ENCODE measurements at regions not wholly inside any gene's neighbourhood (a gene's known extent, or its start where the extent isn't known, plus 50 kb on each side); places are given as distances from the start of the nearest gene placed in this dataset.

GRCh38 chr2:83160571-83160970 lies 1298.5 kb downstream of the SUCLG1 start:
- H3K79me2 ChIP-seq (ENCODE audit: insufficient read depth, low read length) = no peaks in the 10 kb centered on the region
- no peak overlapping the region for H3K4me3 ChIP-seq (ENCODE audit: low read depth in 1 of 2, low read length in 2 of 2)
- H3K27ac ChIP-seq (ENCODE audit: low read length) = no peak overlapping the region
- no peaks in the 10 kb centered on the region for H3K36me3 ChIP-seq (ENCODE audit: insufficient read depth, low read length)
- H4K20me1 ChIP-seq (ENCODE audit: insufficient read depth, low read length) = no peaks in the 10 kb centered on the region
- H3K9me3 ChIP-seq (ENCODE audit: insufficient read depth, low read length, severe bottlenecking) = no peaks in the 10 kb centered on the region
- no peak overlapping the region for H3K4me2 ChIP-seq (ENCODE audit: insufficient read depth, low read length)
- no peaks in the 10 kb centered on the region for H3K4me1 ChIP-seq (ENCODE audit: insufficient read depth, low read length)
- no peak for TF ChIP-seq EZH2 (IDR thresholded peaks at IDR 0.05; ENCODE audit: borderline replicate concordance, low read depth, low read length, severe bottlenecking)
- TF ChIP-seq, protein P1, sequence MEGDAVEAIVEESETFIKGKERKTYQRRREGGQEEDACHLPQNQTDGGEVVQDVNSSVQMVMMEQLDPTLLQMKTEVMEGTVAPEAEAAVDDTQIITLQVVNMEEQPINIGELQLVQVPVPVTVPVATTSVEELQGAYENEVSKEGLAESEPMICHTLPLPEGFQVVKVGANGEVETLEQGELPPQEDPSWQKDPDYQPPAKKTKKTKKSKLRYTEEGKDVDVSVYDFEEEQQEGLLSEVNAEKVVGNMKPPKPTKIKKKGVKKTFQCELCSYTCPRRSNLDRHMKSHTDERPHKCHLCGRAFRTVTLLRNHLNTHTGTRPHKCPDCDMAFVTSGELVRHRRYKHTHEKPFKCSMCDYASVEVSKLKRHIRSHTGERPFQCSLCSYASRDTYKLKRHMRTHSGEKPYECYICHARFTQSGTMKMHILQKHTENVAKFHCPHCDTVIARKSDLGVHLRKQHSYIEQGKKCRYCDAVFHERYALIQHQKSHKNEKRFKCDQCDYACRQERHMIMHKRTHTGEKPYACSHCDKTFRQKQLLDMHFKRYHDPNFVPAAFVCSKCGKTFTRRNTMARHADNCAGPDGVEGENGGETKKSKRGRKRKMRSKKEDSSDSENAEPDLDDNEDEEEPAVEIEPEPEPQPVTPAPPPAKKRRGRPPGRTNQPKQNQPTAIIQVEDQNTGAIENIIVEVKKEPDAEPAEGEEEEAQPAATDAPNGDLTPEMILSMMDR (IDR thresholded peaks at IDR 0.05; ENCODE audit: borderline replicate concordance, extremely low read depth, low read length, poor library complexity, severe bottlenecking) = no peak
- DNase-seq = no peak
- no peak overlapping the region for H3K9ac ChIP-seq (ENCODE audit: low read depth, low read length)
- no peaks in the 10 kb centered on the region for H3K27me3 ChIP-seq (ENCODE audit: insufficient read depth, low read length, poor library complexity)
- no peak overlapping the region for H2AFZ ChIP-seq (ENCODE audit: low read depth, low read length)
- ATAC-seq (ENCODE audit: insufficient read depth, low read depth) = no peak

DNA sequence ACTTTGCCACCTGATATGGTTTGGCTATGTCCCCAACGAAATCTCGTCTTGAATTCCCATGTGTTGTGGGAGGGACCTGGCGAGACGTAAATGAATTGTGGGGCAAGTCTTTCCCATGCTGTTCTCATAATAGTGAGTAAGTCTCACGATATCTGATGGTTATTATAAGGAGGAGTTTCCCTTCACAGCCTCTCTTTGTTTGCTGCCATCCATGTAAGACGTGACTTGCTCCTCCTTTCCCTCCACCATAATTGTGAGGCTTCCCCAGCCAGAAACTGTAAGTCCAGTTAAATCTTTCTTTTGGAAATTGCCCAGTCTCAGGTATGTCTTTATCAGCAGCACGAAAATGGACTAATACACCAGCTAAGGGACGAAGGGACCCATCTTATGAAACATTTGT lies 1303.3 kb downstream of the SUCLG1 start:
- no peak overlapping the region for H3K9ac ChIP-seq (ENCODE audit: low read depth, low read length)
- ATAC-seq (ENCODE audit: insufficient read depth, low read depth) (no peak), DNase-seq (no peak)
- no peak overlapping the region for H3K4me3 ChIP-seq (ENCODE audit: low read depth in 1 of 2, low read length in 2 of 2)
- no peaks in the 10 kb centered on the region for H3K27me3 ChIP-seq (ENCODE audit: insufficient read depth, low read length, poor library complexity)
- no peak overlapping the region for H3K27ac ChIP-seq (ENCODE audit: low read length)
- H3K79me2 ChIP-seq (ENCODE audit: insufficient read depth, low read length) = no peaks in the 10 kb centered on the region
- no peak overlapping the region for H3K4me2 ChIP-seq (ENCODE audit: insufficient read depth, low read length)
- no peak overlapping the region for H2AFZ ChIP-seq (ENCODE audit: low read depth, low read length)
- H3K36me3 ChIP-seq (ENCODE audit: insufficient read depth, low read length) = no peaks in the 10 kb centered on the region
- H3K9me3 ChIP-seq (ENCODE audit: insufficient read depth, low read length, severe bottlenecking) = no peaks in the 10 kb centered on the region
- H4K20me1 ChIP-seq (ENCODE audit: insufficient read depth, low read length) = no peaks in the 10 kb centered on the region
- TF ChIP-seq, protein P1 (IDR thresholded peaks at IDR 0.05; ENCODE audit: borderline replicate concordance, extremely low read depth, low read length, poor library complexity, severe bottlenecking) = no peak
- no peak for TF ChIP-seq EZH2 (IDR thresholded peaks at IDR 0.05; ENCODE audit: borderline replicate concordance, low read depth, low read length, severe bottlenecking)
- no peaks in the 10 kb centered on the region for H3K4me1 ChIP-seq (ENCODE audit: insufficient read depth, low read length)

DNA sequence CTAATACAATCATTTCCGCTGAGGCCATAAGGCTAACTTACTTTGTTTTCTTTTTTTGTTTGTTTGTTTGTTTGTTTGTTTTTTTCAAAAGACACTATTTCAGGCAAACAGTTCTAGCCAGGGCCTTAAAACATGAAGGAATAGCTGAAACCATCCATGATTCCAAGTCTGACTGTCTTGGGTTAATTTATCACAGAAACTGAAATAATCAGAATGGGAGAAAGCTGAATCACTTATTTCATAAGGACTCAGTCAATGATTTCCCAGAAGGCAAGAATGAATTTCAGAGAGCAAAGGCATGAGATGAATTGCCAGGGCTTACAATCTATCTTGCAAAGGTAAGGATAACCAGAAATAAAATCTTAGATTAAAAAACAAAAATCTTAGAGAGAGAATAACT lies 1315.1 kb downstream of the SUCLG1 start:
- ATAC-seq (ENCODE audit: insufficient read depth, low read depth) (no peak), DNase-seq (no peak)
- H4K20me1 ChIP-seq (ENCODE audit: insufficient read depth, low read length) = no peaks in the 10 kb centered on the region
- no peak overlapping the region for H3K27ac ChIP-seq (ENCODE audit: low read length)
- H3K4me2 ChIP-seq (ENCODE audit: insufficient read depth, low read length) = no peak overlapping the region
- no peaks in the 10 kb centered on the region for H3K79me2 ChIP-seq (ENCODE audit: insufficient read depth, low read length)
- no peak overlapping the region for H3K9ac ChIP-seq (ENCODE audit: low read depth, low read length)
- H3K4me3 ChIP-seq (ENCODE audit: low read depth in 1 of 2, low read length in 2 of 2) = no peak overlapping the region
- H3K4me1 ChIP-seq (ENCODE audit: insufficient read depth, low read length) = no peaks in the 10 kb centered on the region
- H3K9me3 ChIP-seq (ENCODE audit: insufficient read depth, low read length, severe bottlenecking) = no peaks in the 10 kb centered on the region
- TF ChIP-seq, protein P1 (IDR thresholded peaks at IDR 0.05; ENCODE audit: borderline replicate concordance, extremely low read depth, low read length, poor library complexity, severe bottlenecking) = no peak
- TF ChIP-seq EZH2 (IDR thresholded peaks at IDR 0.05; ENCODE audit: borderline replicate concordance, low read depth, low read length, severe bottlenecking) = no peak
- H2AFZ ChIP-seq (ENCODE audit: low read depth, low read length) = no peak overlapping the region
- H3K36me3 ChIP-seq (ENCODE audit: insufficient read depth, low read length) = no peaks in the 10 kb centered on the region
- no peaks in the 10 kb centered on the region for H3K27me3 ChIP-seq (ENCODE audit: insufficient read depth, low read length, poor library complexity)

- no peak for TF ChIP-seq EZH2 (IDR thresholded peaks at IDR 0.05; ENCODE audit: borderline replicate concordance, low read depth, low read length, severe bottlenecking)
- TF ChIP-seq, protein P1 (IDR thresholded peaks at IDR 0.05; ENCODE audit: borderline replicate concordance, extremely low read depth, low read length, poor library complexity, severe bottlenecking) = no peak
- no peak for ATAC-seq (ENCODE audit: insufficient read depth, low read depth)
- H2AFZ ChIP-seq (ENCODE audit: low read depth, low read length) = no peak overlapping the region
Observed at GRCh38 chr2:83142934-83143333, 1316.1 kb downstream of the SUCLG1 start.

More at GRCh38 chr2:83142934-83143333, 1316.1 kb downstream of the SUCLG1 start:
- Histone ChIP-seq H3K4me3 (ENCODE audit: low read depth in 1 of 2, low read length in 2 of 2) (no peak overlapping the region), H3K9me3 (ENCODE audit: insufficient read depth, low read length, severe bottlenecking) (no peaks in the 10 kb centered on the region), H4K20me1 (ENCODE audit: insufficient read depth, low read length) (no peaks in the 10 kb centered on the region), H3K79me2 (ENCODE audit: insufficient read depth, low read length) (no peaks in the 10 kb centered on the region), H3K9ac (ENCODE audit: low read depth, low read length) (no peak overlapping the region), H3K4me2 (ENCODE audit: insufficient read depth, low read length) (no peak overlapping the region), H3K27ac (ENCODE audit: low read length) (no peak overlapping the region), H3K36me3 (ENCODE audit: insufficient read depth, low read length) (no peaks in the 10 kb centered on the region), H3K4me1 (ENCODE audit: insufficient read depth, low read length) (no peaks in the 10 kb centered on the region), H3K27me3 (ENCODE audit: insufficient read depth, low read length, poor library complexity) (no peaks in the 10 kb centered on the region)
- DNase-seq = no peak
